Fibroblast of villous mesenchyme (primary cell): ENCODE measurements at regions not wholly inside any gene's neighbourhood (a gene's known extent, or its start where the extent isn't known, plus 50 kb on each side); places are given as distances from the start of the nearest gene placed in this dataset.

Source experiments
- DNase-seq: peaks from one replicate; pipeline ENCODE4 v3.0.0-alpha.2; 2010; ENCODE audit warnings: low read depth
- H3K4me3 ChIP-seq: 2 replicates; pipeline ENCODE4 v1.5.1; 2011; ENCODE audit warnings: low read depth, mild to moderate bottlenecking, low read length
- TF ChIP-seq, protein P1 (sequence below): IDR thresholded peaks from 2 replicates; pipeline ENCODE4 v1.5.1; 2012; ENCODE audit warnings: low read depth, mild to moderate bottlenecking, low read length; ENCODE audit not compliant: insufficient read depth

DNA sequence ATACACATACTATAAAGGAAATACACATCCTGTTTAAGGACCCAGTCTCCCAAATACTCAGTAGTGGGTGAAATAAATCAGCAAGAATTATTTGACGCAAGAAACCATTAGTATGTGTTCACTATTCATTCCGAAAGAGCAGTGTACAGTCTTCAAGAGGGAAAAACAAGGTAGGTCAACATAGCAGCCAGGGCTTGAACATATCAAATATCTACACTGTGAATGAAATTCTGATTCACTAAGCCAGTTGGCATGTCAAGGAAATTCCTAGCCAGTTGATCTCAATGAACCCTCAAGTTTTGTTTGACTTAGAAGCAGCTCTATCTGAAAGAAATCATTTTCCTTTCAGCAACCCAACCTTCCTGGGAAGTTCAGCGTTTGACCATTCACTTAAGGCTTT, 99.0 kb downstream of the CNTN3 start:
- H3K4me3 ChIP-seq = no peak overlapping the region
- DNase-seq = no peak
- TF ChIP-seq, protein P1, sequence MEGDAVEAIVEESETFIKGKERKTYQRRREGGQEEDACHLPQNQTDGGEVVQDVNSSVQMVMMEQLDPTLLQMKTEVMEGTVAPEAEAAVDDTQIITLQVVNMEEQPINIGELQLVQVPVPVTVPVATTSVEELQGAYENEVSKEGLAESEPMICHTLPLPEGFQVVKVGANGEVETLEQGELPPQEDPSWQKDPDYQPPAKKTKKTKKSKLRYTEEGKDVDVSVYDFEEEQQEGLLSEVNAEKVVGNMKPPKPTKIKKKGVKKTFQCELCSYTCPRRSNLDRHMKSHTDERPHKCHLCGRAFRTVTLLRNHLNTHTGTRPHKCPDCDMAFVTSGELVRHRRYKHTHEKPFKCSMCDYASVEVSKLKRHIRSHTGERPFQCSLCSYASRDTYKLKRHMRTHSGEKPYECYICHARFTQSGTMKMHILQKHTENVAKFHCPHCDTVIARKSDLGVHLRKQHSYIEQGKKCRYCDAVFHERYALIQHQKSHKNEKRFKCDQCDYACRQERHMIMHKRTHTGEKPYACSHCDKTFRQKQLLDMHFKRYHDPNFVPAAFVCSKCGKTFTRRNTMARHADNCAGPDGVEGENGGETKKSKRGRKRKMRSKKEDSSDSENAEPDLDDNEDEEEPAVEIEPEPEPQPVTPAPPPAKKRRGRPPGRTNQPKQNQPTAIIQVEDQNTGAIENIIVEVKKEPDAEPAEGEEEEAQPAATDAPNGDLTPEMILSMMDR = no peak

DNA sequence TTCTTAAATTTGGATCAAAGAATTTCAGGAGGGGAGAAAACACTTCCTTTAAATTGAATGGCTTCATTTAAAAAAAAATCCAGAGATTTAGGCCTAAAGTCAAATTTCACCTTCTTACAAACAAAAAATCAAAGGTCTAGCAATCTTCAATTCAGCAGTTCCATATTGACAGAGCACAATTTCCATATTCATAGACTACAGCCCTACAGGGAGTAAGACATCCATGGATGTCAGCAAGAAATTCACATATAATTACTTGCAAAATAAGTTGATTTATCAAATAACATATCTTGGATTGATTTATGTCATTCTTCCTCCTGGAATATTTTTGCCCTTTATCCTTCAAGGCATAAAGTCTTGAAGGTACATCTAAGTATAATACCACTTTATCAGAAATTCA, 103.4 kb downstream of the CNTN3 start:
- H3K4me3 ChIP-seq = no peak overlapping the region
- no peak for DNase-seq
- TF ChIP-seq, protein P1 = no peak

DNA sequence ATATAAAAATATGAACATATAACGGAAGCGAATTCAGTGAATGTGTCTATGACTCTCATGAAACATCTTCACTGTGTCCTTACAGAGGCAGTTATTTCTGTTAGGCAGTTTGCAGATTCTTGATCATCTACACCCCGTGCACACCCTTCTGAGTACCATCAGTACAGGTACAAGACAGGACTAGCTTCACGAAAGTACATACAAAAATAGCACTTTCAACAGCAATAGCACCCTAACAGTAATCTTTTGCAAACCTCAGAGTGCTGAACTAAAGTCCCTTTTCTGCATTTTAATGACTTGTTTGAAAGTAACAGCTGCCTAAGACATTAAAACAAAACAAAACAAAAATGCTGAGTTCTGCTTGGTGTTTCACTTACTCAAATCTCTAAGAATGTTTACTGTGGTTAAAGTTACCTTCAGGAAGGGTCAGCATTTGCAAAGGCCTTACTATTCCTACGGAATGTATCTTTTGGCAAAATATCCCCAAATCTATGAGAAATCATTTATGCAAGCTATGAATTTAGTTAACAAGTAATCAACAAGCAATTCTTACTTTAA, 104.1 kb downstream of the CNTN3 start:
- DNase-seq = peak; percentile 18
- TF ChIP-seq, protein P1 = no peak
- no peak overlapping the region for H3K4me3 ChIP-seq

DNA sequence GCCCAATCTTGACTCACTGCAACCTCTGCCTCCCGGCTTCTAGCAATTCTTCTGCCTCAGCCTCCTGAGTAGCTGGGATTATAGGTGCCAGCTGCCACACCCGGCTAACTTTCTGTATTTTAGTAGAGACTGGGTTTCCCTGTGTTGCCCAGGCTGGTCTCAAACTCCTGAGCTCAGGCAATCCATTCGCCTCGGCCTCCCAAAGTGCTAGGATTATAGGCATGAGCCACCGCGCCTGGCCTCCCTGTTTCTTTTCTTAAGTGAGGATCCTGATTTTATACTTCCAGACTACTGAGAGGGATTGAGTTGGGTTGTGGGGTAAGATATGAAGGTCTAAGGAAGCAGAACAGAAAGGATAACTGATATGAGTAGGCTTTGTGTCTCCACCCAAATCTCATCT, 106.8 kb downstream of the CNTN3 start:
- DNase-seq = no peak
- no peak overlapping the region for H3K4me3 ChIP-seq
- TF ChIP-seq, protein P1 = no peak

DNA sequence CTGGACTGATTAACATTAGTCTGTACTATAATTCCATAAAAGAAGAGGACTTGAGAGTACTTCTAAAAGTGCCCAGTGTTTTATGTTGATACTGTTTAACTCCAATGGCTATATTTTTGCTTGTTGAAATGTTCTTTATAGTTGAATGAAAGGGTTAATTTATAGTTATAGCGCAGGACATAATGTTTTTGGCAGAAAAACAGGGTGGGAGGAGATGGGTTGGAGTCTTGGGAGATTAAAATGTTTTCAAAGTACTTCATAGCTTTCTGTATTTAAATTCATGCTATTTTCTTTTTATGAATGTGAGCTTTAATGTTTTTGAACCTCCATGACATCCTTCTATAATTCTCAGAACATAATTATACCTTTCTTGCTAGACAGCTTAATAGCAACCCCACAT, 108.2 kb downstream of the CNTN3 start:
- no peak for DNase-seq
- no peak overlapping the region for H3K4me3 ChIP-seq
- TF ChIP-seq, protein P1 = no peak

DNA sequence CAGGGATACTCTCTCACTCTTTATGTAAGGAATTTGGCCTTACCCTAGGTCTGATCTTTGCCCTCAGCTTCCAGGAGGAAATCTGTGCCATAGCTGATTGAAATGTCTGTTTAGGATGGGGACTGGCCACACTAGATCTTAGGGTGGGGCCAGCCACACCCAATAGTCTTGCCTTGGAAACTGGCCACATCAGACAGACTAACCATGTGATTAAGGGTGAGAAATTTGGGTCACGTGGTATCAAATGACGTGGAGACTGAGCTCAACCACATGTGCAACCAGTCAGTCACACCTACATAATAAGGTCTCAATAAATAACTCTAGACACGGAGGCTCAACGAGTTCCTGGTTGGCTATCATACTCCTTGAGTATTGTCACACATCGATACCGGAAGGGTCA, 113.5 kb downstream of the CNTN3 start:
- TF ChIP-seq, protein P1 = no peak
- no peak for DNase-seq
- H3K4me3 ChIP-seq = no peak overlapping the region

DNA sequence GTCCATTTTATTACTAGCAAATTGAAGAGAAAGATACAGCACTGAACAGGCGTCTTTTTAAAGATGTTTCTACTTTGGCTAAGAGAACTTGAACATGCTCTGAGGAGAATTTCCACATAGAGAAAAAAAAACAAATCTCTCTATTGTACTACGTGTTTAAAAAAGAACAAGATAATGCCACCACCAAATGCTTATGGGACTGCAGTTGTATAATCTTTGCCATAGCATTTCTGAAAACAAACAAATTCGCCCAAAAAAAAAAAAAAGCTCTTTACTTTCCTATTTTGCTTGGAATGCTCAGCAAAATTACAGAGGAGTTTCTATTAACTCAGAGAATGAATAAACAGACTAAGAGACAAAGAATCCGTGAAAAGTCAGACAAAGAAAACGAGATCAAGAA, 114.2 kb downstream of the CNTN3 start:
- no peak overlapping the region for H3K4me3 ChIP-seq
- no peak for DNase-seq
- TF ChIP-seq, protein P1 = no peak
